Left renal pelvis (tissue), 4 donors: ENCODE measurements at regions not wholly inside any gene's neighbourhood (a gene's known extent, or its start where the extent isn't known, plus 50 kb on each side); places are given as distances from the start of the nearest gene placed in this dataset.
A peak's percentile ranks its signal among the peaks of the same experiment; 100 is the strongest.
"Not testable (repeated sequence)": the region's sequence is repeated elsewhere in the genome, so short reads cannot be mapped to it uniquely, and the experiment has no call there.

Experiments used
- DNase-seq, 4 donors: peaks; one replicate each; pipeline ENCODE4 v3.0.0-alpha.2; 2013; ENCODE audit warnings: low read depth in 4 of 4, low spot score in 3 of 4

DNA sequence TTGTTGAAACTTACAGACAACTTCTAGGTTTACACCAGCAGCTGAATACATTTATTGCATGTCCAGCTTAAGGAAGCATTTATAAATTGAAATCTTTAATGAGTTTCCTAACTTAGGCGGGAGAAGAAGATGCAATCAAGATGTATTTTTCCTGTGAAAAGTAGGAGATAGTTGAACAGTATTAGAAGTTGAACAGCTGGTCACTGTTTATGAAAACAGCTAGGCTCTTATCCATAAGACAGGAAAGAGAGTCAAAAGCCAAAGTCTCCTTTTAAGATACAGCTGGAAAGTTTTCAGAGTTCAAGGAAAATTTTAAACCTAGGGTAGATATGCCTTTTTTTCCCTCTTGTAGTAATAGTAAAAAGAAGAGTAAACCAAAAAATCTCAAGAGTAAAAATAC, 236.1 kb upstream of the FERD3L start:
- DNase-seq: no peak

- DNase-seq: no peak
These were observed 233.1 kb upstream of the FERD3L start for GRCh38 chr7:19378345-19378714.

DNA sequence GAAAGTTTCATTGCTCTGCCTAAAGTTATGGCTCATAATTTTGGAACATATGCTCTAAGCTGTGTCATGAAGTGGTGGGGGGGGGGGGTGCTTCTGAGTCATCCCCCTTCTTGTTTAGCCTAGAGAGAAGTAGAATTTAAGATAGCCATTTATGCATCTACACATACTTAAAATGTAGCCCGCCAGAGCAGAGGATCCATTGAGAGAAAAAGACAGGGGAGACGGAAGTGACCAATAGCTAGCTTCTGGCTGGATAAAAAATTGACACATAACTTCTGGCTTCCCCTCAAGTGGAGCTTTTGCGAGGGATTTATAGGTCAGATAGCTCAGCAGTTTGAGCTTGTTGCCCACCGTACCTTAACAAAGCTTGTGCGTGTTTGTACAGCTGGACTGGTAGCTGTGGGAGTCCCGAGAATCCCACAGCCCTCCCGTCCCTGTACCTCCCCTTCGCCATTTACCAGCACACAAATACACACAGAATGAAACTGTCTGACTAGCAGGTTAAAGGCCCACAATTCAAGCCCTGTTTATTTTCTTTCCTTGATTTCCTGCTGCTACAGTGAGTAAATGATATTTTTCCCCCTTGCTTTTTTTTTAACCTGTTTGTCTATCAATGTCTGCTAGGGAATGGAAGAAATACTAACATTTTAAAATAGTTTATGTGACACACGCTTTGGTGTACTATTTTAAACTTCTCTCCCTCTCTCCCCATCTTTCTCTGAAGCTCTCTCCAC, 232.6 kb upstream of the FERD3L start:
- peak; percentile 12 to 22 (median 18) for DNase-seq

GRCh38 chr7:19376538-19376937, 231.3 kb upstream of the FERD3L start:
- no peak for DNase-seq

DNA sequence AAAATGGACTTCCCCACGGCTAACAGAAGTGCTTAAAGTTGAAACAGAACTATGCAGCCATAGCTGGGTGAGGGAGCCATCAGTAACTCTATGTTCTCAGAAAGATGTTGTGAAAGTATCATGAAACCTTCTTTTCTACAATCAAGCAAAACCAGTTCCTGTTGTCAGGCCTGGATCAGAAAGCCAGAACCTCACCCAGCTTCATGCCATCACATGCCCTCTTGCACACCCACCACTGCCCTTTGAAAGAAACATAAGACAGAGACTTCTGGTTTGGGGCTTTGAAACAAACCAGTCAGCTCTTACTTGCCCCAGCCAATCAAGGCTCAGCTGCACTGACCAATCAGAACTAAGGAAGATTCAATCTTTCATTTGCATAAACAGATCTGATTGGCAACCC, 230.8 kb upstream of the FERD3L start:
- no peak for DNase-seq

DNA sequence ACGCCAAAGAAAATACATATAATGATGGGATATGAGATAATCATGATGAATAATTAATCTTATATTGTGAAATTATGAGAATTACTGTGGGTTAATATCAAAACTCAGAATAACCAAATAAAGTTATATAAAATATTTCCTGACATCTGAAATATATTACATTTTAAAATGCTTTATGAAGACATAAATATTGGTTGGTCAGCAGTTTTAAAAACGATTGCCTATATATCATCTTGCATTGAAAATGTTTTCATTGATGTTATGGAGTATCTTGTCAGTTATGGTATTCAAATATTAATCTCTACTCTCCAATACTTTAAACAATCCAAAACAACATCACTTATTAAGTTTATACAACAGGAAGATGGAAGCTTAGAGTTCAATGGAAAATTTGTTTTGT, 228.1 kb upstream of the FERD3L start:
- no peak for DNase-seq

DNA sequence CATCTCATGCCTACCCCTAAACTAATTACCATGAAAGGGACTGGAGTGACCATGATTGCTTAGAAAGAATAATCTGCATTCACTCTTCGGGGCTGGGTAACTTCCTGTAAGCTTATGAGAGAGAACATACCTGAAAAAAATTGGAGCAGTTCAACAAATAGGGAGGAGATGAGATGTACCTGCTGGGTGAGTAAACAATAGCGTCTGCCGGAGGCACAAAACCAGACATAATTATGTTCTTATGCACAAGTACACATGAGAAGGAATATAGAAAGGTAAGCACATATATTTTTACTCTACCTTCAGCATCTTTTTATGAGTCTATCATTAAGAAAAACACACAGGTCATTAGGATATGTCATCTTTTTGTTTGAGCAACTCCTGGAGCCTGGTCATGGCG, 224.6 kb upstream of the FERD3L start:
- no peak for DNase-seq

DNA sequence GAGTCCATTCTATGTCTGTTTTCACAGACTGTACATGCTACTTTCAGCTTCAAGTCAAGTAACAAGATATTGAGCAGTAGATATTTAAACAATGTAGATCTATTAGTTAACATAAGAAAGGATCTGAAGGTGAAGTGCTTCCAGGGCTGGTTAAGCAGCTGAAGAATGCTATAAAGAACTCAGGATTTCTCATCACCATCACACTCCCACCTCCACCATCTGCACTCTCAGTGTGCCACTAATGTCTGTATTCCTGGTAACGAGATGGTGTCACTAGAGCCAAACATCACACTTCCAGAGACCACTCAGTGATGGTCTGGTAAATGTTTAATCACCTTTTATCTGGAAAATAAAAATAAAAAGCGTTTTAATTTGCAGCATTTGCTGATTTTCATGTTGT, 224.0 kb upstream of the FERD3L start:
- no peak for DNase-seq

GRCh38 chr7:19368491-19368925, 223.3 kb upstream of the FERD3L start:
- DNase-seq: no peak

- DNase-seq: no peak
These were observed 219.7 kb upstream of the FERD3L start for GRCh38 chr7:19364950-19365349.

DNA sequence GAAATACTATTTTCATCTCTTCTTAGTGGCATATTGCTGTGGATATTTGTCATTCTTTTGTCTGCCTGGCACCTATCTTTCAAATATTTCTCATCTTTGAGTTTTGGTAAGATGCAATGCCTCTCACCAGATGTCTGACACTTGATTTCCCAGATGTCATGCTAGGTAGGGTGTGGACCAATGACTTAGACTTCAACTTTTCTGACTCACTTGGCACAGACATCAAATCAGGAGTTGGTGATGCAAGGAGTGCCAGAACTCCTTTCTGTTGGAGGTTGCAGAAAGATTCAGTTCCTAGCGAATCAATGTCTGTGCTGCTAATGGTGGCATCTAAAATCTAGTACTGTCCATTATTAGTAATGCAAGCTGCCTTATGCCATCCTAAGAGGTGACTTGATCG, 216.9 kb upstream of the FERD3L start:
- DNase-seq: no peak

DNA sequence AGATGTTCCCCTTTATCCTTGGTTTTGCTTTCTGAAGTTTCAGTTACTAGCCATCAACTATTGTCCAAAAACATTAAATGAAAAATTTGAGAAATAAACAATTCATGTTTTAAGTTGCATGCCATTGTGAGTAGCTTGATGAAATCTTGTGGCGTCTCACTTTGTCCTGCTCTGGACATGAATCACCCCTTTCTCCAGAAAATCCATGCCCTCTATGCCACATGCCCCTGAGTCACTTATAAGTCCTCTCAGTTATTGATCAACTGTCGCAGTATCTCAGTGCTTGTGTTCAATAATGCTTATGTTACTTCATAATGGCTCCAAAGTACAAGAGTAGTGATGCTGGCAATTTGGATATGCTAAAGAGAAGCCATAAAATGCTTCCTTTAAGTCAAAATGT, 208.0 kb upstream of the FERD3L start:
- DNase-seq: no peak

GRCh38 chr7:19352305-19352695, 207.1 kb upstream of the FERD3L start:
- no peak for DNase-seq

DNA sequence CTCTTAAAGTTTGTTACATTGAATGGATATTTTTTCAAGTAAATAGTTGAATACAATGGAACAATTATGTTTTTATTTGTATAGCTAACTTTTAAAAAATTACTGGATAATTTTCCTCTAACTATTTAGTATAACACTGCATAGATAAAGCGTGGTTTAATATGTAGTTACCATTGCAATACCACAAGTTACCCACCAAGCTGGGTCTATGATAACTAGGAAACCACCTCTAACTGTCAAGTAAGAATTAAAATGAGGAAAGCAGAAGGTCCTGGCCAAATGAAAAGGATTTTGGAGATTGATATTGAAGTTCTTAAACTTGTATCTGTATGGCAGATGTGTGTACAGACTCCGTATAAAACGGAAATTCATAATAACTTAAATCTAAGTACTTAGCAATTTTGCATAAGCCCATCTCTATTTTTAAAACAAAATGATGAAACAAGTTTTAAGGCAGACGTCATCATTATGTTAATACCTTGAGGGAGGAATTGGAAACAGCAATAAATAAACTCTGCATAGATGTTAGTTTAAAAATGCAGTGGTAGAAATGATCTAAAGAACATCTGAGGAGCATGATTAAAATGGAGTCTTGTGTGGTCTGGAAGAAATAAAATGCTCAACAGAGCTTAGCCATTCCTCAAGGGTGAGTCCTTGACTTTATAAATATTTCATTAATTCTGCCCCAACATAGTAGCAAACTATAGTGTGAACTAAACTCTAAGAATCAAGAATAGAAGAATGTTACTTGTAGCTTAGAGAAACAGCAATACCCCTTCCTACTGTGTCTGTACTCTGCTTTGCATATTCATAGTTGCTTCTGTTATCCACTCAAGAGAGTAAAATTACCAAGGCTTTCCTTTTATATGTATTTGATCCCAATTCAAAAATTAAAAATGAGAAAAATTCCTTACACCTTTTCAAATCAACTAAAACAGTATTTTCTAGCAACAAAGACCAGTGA, 206.4 kb upstream of the FERD3L start:
- DNase-seq: no peak

- DNase-seq: no peak
These were observed 194.3 kb upstream of the FERD3L start for GRCh38 chr7:19339512-19339911.

DNA sequence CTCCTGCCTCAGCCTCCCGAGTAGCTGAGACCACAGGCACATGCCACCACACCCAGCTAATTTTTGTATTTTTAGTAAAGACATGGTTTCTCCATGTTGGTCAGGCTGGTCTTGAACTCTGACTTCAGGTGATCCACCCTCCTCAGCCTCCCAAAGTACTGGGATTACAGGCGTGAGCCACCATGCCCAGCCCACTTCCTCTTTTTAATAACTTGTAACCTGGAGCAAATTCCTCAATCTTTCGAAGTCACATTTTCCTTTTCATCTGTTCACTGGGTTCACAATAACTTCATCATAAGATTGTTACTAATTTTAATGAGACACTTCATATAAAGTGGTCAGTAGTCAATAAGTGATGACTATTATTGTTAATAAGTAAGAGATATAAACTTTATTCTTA, 193.3 kb upstream of the FERD3L start:
- not testable (repeated sequence) for DNase-seq

DNA sequence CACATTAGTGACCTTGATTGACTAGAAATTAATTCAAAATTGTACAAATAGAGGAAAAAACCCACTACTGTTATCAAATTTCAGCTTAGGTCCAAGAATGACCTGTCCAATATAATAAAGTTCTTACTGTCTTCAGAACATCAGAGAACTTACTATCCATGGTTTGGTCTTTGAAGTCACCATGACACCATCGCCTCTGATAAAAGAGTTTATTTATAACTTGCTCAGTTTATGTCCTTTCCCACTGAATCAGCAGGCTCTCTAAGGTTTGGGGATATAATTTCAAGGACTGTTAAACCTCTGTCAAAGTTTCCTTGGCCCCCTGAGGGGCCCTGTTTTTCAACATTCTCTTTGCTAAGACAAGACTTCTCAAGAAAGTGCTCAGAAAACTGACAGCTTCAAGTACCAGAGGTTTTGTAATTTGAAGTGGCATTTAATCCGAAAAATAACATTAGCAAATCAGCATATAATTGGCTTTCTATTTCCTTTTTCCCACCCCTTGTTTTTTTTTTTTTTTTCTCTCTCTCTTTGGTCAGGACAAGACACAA, 191.7 kb upstream of the FERD3L start:
- no peak for DNase-seq

DNA sequence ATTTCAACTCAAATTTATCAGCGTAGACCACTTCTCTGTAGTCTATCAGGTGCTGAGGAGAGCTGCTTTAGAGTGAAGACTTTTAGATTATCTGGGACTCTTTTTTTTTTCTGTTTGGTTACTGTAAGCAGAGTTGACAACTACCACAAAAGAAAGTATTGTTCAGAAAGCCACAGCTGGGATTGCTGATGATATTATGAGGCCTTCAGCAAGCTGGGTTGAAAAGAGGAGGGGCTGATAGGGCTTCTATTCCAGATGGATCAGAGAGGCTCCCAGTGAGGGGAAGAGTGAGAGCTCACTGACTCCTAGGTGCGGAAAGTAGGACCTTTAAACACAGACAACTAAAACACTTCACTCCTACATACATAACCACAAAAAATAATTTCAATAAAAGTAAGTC, 188.5 kb upstream of the FERD3L start:
- no peak for DNase-seq

DNA sequence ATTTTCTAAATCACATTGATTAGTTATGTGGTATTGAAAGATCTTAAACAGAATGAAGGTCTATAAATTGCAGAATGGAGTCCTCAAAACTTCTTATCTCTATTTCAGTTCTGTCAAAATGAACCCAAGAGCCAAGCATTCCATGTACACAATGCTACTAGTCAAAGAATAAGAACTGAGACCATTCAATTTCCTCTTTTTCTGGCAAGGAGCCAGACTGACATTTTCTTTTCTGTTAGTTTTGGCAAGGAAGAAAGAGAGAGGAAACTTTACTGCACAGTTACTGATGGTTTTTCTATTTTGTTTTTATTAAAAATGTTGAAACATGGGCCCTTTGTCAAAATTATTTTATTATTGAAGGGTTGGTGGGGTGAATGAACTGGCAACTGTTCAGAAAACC, 181.8 kb upstream of the FERD3L start:
- DNase-seq: peak; percentile 31 to 59 (median 52)

DNA sequence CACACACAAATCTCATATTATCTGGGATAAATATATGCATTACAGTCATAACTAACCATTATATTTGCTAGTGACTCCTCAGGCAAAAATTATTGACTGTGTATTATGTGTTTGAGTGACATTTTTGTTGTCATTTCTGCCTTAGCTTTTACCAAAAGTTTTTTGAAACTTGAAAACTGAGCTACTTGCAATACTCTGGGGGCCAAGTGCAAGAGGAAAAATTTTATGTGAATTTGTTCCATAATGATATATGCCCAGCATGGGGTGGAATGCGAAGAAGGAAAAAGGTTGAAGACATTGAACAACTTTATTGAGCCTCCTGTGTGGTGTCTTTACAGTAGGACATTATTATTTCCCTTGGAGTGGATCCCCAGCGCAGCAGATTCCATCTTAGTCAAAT, 176.8 kb upstream of the FERD3L start:
- no peak for DNase-seq

- DNase-seq: no peak
These were observed 173.1 kb upstream of the FERD3L start for GRCh38 chr7:19318287-19318686.

DNA sequence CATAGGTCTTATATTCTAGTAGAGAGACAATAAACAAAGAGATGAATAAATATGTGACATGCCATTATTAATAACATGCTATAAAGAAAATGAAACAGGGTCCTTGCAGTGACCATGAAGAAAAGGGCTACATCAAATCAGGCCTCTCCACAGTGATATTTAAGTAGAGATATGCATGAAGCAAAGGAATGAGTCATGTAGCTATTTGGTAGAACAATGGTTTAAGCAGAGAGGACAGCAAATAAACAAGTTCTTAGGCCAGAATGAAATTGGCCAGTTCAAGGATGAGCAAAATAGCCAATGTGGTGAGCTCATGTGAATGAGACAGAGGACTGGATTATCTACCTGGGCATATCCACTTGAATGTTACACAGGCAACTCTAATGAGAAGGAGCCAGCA, 172.2 kb upstream of the FERD3L start:
- no peak for DNase-seq
